Activated naive CD4-positive, alpha-beta T cell treated with anti-CD3 and anti-CD28 coated beads, Interleukin-2, amount 10 ng/mL, durations not matched to agents 7 days and 5 days (primary cell): ENCODE measurements at regions not wholly inside any gene's neighbourhood (a gene's known extent, or its start where the extent isn't known, plus 50 kb on each side); places are given as distances from the start of the nearest gene placed in this dataset.

Source experiments
- CTCF ChIA-PET: fragments of 350-600 bp; sonication (Branson Sonifier 250); formaldehyde crosslinking; loops from one replicate; lab custom pipeline; 2021; ENCODE audit warnings: antibody characterized with exemption; lab: Charles Lee
- DNase-seq: peaks from one replicate; pipeline ENCODE4 v3.0.0-alpha.2; 2020
- H3K27ac Mint-ChIP-seq: one replicate; pipeline ENCODE4 v1.8.0; 2021; ENCODE audit warnings: mild to moderate bottlenecking, moderate library complexity, mixed read lengths
- H3K27me3 Mint-ChIP-seq: one replicate; pipeline ENCODE4 v1.8.0; 2021; ENCODE audit warnings: mild to moderate bottlenecking, mixed read lengths
- H3K36me3 Mint-ChIP-seq: one replicate; pipeline ENCODE4 v1.8.0; 2021; ENCODE audit warnings: mixed read lengths
- H3K4me1 Mint-ChIP-seq: one replicate; pipeline ENCODE4 v1.8.0; 2021; ENCODE audit warnings: mixed read lengths
- H3K4me3 Mint-ChIP-seq: one replicate; pipeline ENCODE4 v1.8.0; 2021; ENCODE audit warnings: mild to moderate bottlenecking, moderate library complexity, mixed read lengths
- H3K9me3 Mint-ChIP-seq: one replicate; pipeline ENCODE4 v1.8.0; 2021; ENCODE audit warnings: mixed read lengths

- Mint-ChIP-seq H3K27ac (no peak overlapping the region), H3K9me3 (no peaks in the 10 kb centered on the region), H3K4me1 (no peaks in the 10 kb centered on the region), H3K36me3 (no peaks in the 10 kb centered on the region), H3K27me3 (peaks cover 8% of the 10 kb centered on the region), H3K4me3 (no peak overlapping the region)
- DNase-seq: no peak
- CTCF ChIA-PET: no interaction called here
These were observed 137.4 kb upstream of the SH3BP4 start for GRCh38 chr2:234814374-234814773.

GRCh38 chr2:234812851-234813250, 139.0 kb upstream of the SH3BP4 start:
- Mint-ChIP-seq H3K36me3 (no peaks in the 10 kb centered on the region), H3K27me3 (peaks cover 8% of the 10 kb centered on the region)

DNA sequence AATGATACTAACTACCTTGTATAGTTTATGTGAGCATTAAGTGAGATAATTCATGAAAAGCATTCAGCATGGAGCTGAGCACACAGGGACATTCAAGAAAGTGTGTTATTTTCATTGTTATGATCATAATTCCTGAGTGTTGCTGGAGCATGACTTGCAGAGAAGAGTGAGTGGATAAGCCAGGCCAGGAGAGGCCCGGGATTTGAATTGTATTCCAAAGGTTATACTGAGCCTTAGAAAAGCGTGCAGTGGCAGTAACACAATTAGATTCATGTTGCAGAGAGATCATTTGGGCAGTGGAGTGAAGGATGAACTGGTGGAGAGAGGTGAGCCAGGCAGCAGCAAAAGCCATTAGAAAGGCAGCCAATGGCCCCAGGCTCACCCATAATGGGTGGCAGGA, 142.9 kb upstream of the SH3BP4 start:
- Mint-ChIP-seq H3K4me1 (no peaks in the 10 kb centered on the region), H3K27ac (no peak overlapping the region), H3K4me3 (no peak overlapping the region), H3K27me3 (peaks cover 5% of the 10 kb centered on the region), H3K36me3 (no peaks in the 10 kb centered on the region), H3K9me3 (no peaks in the 10 kb centered on the region)
- CTCF ChIA-PET: no interaction called here
- no peak for DNase-seq

More at GRCh38 chr2:234812851-234813250, 139.0 kb upstream of the SH3BP4 start:
- Mint-ChIP-seq H3K4me3 (no peak overlapping the region), H3K9me3 (no peaks in the 10 kb centered on the region), H3K4me1 (no peaks in the 10 kb centered on the region), H3K27ac (no peak overlapping the region)
- CTCF ChIA-PET: no interaction called here
- no peak for DNase-seq

DNA sequence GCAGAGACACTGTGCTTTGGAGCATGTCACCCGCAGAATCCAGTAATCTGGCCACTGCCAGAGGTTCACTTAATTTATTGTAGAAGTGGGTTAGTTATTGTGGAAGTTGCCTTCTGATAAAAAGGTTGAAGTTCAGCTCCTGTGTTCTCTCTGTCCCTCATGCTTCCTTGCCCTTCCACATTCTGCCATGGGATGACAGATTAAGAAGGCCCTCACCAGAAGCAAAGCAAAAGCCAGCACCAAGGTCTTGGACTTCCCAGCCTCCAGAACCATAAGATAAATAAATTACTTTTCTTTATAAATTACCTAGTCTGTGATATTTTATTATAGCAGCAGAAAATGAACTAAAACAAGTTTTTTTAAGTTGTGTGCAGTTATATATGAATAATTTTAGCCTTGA, 145.0 kb upstream of the SH3BP4 start:
- H3K27ac Mint-ChIP-seq: no peak overlapping the region
- H3K9me3 Mint-ChIP-seq: no peaks in the 10 kb centered on the region
- CTCF ChIA-PET: no interaction called here
- no peaks in the 10 kb centered on the region for H3K4me1 Mint-ChIP-seq
- DNase-seq: no peak
- no peaks in the 10 kb centered on the region for H3K36me3 Mint-ChIP-seq
- H3K27me3 Mint-ChIP-seq: peaks cover 8% of the 10 kb centered on the region
- H3K4me3 Mint-ChIP-seq: no peak overlapping the region

GRCh38 chr2:234805836-234806235, 146.0 kb upstream of the SH3BP4 start:
- H3K27me3 Mint-ChIP-seq: peaks cover 8% of the 10 kb centered on the region
- CTCF ChIA-PET: no interaction called here
- no peaks in the 10 kb centered on the region for H3K9me3 Mint-ChIP-seq
- DNase-seq: no peak
- no peaks in the 10 kb centered on the region for H3K36me3 Mint-ChIP-seq
- no peak overlapping the region for H3K27ac Mint-ChIP-seq
- no peaks in the 10 kb centered on the region for H3K4me1 Mint-ChIP-seq
- no peak overlapping the region for H3K4me3 Mint-ChIP-seq

GRCh38 chr2:234804704-234805103, 147.1 kb upstream of the SH3BP4 start:
- CTCF ChIA-PET: no interaction called here

GRCh38 chr2:234802845-234803171, 149.0 kb upstream of the SH3BP4 start:
- no peak for DNase-seq
- H3K4me3 Mint-ChIP-seq: no peak overlapping the region
- H3K27me3 Mint-ChIP-seq: peaks cover 3% of the 10 kb centered on the region
- no peak overlapping the region for H3K27ac Mint-ChIP-seq
- H3K36me3 Mint-ChIP-seq: no peaks in the 10 kb centered on the region
- H3K4me1 Mint-ChIP-seq: no peaks in the 10 kb centered on the region
- no peaks in the 10 kb centered on the region for H3K9me3 Mint-ChIP-seq
- CTCF ChIA-PET: no interaction called here

More at GRCh38 chr2:234804704-234805103, 147.1 kb upstream of the SH3BP4 start:
- H3K27ac Mint-ChIP-seq: no peak overlapping the region
- no peaks in the 10 kb centered on the region for H3K4me1 Mint-ChIP-seq
- H3K9me3 Mint-ChIP-seq: no peaks in the 10 kb centered on the region
- H3K27me3 Mint-ChIP-seq: peaks cover 3% of the 10 kb centered on the region
- no peak for DNase-seq
- H3K4me3 Mint-ChIP-seq: no peak overlapping the region
- no peaks in the 10 kb centered on the region for H3K36me3 Mint-ChIP-seq

DNA sequence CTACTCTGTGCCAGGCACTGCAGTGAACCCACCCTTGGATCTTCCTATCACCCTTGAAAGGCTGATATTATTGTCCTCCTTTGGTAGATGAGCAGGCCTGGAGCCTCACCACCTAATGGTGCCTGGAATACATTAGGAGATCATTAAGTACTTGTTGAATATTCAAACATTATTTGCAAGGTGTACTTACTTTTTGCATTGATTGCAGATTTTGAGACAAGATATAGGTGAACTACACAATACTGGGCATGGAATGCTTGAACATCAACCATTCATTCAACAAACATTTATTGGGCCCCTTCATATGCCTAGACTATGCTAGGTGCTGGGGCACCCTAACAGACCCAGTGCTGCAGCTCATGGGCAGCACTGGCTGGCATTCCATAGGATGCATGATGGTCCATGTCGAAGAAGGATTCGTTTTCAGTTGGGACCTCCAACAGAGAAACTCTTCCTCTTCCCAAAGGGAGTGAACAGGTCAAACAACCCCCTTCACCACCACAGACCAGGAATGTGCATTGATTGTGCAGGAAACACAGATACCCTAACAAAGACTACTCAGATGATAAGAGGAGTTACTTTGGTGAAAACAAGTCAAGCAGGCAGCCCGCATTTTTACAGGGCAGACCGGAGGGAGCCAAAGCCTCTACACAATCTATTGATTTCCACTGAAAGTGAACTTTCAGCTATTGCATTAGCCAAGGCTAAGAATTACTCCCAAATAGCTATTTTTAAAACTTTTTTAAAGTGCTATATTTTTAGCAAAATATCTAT, 149.6 kb upstream of the SH3BP4 start:
- Mint-ChIP-seq H3K27ac (no peak overlapping the region), H3K27me3 (peaks cover 3% of the 10 kb centered on the region), H3K9me3 (no peaks in the 10 kb centered on the region), H3K4me1 (no peaks in the 10 kb centered on the region), H3K36me3 (no peaks in the 10 kb centered on the region), H3K4me3 (no peak overlapping the region)
- no peak for DNase-seq
- CTCF ChIA-PET: no interaction called here

- CTCF ChIA-PET: no interaction called here
- DNase-seq: no peak
- no peaks in the 10 kb centered on the region for H3K9me3 Mint-ChIP-seq
- no peaks in the 10 kb centered on the region for H3K4me1 Mint-ChIP-seq
- no peaks in the 10 kb centered on the region for H3K27me3 Mint-ChIP-seq
- H3K27ac Mint-ChIP-seq: no peak overlapping the region
- no peak overlapping the region for H3K4me3 Mint-ChIP-seq
- H3K36me3 Mint-ChIP-seq: no peaks in the 10 kb centered on the region
These were observed 154.1 kb upstream of the SH3BP4 start for GRCh38 chr2:234797566-234798250.

DNA sequence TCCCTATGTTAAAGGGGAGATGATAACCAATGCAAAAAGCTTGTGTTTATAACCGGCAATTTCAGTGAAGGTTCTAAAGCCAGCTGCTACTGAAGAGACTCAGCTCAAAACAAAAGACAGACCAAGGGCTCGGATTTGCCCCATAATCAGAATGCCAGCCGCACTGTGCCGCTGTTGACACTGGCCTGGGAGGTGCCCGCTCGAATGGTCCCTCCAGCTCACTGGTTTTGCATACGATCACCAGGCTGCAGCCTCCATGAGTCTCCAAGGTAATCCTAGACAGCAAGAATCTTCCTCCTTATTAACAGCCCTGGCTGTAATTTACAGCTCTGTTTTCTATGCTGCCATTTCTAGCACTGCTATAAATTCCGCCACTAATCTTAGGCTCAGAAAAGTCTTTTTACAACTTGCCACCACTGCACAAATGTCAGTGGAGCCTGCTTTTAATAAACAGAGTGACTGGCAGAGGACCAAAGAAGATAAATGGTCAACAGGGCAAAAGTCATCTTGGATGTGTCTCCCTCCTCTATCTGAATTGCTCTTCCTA, 155.7 kb upstream of the SH3BP4 start:
- Mint-ChIP-seq H3K27ac (no peak overlapping the region), H3K9me3 (no peaks in the 10 kb centered on the region), H3K4me3 (no peak overlapping the region), H3K4me1 (no peaks in the 10 kb centered on the region), H3K27me3 (peaks cover 3% of the 10 kb centered on the region), H3K36me3 (no peaks in the 10 kb centered on the region)
- DNase-seq: no peak
- CTCF ChIA-PET: no interaction called here

DNA sequence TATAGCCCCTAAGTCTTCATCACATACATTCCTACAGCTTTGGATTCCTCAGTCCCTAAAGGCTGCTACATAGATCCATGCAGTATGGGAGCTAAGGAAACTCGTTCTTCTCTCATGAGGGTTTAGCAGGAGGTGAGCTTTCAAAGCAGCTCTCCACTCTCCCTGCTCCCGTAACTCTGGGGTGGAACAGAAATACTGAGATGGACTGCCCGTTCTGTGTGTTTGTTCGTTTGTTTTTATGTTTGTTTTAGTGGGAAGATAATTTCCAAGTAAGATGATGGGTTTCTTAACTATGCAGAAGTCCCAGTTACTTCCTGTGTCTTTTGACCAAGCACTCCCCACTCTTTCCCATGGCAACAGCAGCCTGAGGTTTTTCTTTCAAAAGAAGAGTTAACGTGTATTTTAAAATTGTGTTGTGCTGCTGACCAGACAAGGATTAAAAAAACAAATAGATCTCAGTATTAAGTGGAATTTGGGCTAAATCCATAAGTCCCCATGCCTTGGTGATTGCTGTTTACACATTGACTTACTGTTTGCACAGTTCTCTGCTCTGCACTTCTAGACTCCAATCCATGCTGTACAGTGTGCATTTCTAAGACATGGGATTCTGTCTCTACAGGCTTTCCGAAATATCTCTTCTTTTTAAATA, 156.4 kb upstream of the SH3BP4 start:
- Mint-ChIP-seq H3K36me3 (no peaks in the 10 kb centered on the region), H3K4me3 (no peak overlapping the region), H3K27me3 (peaks cover 3% of the 10 kb centered on the region), H3K9me3 (no peaks in the 10 kb centered on the region), H3K27ac (no peak overlapping the region), H3K4me1 (no peaks in the 10 kb centered on the region)
- CTCF ChIA-PET: no interaction called here
- DNase-seq: no peak

DNA sequence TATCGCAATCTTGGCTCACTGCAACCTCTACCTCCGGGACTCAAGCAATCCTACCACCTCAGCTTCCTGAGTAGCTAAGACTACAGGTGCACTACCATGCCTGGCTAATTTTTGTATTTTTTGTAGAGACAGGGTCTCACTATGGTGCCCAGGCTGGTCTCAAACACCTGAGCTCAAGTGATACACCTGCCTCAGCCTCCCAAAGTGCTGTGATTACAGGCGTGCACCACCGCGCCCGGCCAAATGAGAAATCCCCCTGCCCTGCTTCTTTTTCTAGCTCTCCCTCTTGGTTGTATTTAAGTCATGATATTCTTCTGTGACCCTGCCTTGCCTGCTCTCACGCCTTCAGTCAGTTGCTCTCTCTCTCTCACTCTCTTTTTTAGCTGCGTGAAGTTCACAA, 157.0 kb upstream of the SH3BP4 start:
- DNase-seq: no peak
- H3K4me3 Mint-ChIP-seq: no peak overlapping the region
- H3K4me1 Mint-ChIP-seq: no peaks in the 10 kb centered on the region
- H3K9me3 Mint-ChIP-seq: no peaks in the 10 kb centered on the region
- CTCF ChIA-PET: no interaction called here
- no peak overlapping the region for H3K27ac Mint-ChIP-seq
- peaks cover 7% of the 10 kb centered on the region for H3K27me3 Mint-ChIP-seq
- no peaks in the 10 kb centered on the region for H3K36me3 Mint-ChIP-seq

DNA sequence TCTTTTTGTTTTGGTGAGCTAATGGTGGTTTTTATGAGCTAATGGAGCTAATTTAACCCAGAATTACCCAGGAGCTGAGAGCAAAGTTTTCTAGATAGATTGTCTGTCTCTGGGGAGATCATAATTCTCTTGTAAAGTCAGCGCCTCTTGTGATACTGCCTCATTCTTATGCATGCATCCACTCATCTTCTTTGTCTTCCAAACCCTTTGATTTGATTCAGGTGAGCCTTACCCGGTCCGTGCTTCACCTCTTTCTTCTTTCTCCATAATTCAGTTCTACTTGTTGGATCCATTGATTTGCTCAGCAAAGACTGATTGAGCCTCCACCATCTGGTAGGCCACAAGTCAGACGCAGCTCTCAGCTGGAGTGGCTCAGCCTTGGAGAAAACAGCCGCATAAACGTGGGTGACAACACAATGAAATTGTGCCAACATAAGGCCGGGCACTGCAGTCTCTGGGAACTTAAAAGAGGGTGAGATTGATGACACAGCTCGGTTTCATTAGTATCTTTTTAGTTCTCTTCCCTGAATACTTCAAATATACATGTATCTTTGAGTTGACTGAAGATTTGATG, 158.5 kb upstream of the SH3BP4 start:
- no peak overlapping the region for H3K27ac Mint-ChIP-seq
- H3K4me1 Mint-ChIP-seq: no peaks in the 10 kb centered on the region
- H3K4me3 Mint-ChIP-seq: no peak overlapping the region
- CTCF ChIA-PET: no interaction called here
- no peaks in the 10 kb centered on the region for H3K36me3 Mint-ChIP-seq
- peaks cover 7% of the 10 kb centered on the region for H3K27me3 Mint-ChIP-seq
- H3K9me3 Mint-ChIP-seq: no peaks in the 10 kb centered on the region
- no peak for DNase-seq

- H3K27me3 Mint-ChIP-seq: peaks cover 7% of the 10 kb centered on the region
- no peaks in the 10 kb centered on the region for H3K9me3 Mint-ChIP-seq
- CTCF ChIA-PET: no interaction called here
- H3K4me3 Mint-ChIP-seq: no peak overlapping the region
- no peak overlapping the region for H3K27ac Mint-ChIP-seq
- no peaks in the 10 kb centered on the region for H3K4me1 Mint-ChIP-seq
- H3K36me3 Mint-ChIP-seq: no peaks in the 10 kb centered on the region
- no peak for DNase-seq
These were observed 159.2 kb upstream of the SH3BP4 start for GRCh38 chr2:234792621-234793022.
